K562 (cell line): ENCODE measurements at regions not wholly inside any gene's neighbourhood (a gene's known extent, or its start where the extent isn't known, plus 50 kb on each side); places are given as distances from the start of the nearest gene placed in this dataset.
A peak's percentile ranks its signal among the peaks of the same experiment; 100 is the strongest.

Source experiments
- ATAC-seq: fragments of 200-7000 bp; cut with Tn5 transposase; 3 replicates; pipeline ENCODE4 v1.9.1; 2020; ENCODE audit warnings: moderate library complexity
- BruUV-seq: library from RNA; stranded (reverse); fragments of 400-500 nt; replicated peaks from 2 replicates; lab custom pipeline; 2021; lab: Mats Ljungman, UMichigan
- CTCF ChIA-PET: fragments of 300-600 bp; formaldehyde crosslinking; extraction: SDS; loops from one replicate; lab custom pipeline; 2021; ENCODE audit warnings: low intra/inter-chr PET ratio; lab: Yijun Ruan, JAX
- POLR2A ChIA-PET: fragments of 300-600, 350-650 bp; sonication (Branson Sonifier 250); formaldehyde crosslinking; extraction: SDS; loops from one replicate; lab custom pipeline; 2021; ENCODE audit warnings: antibody characterized with exemption, inconsistent platforms; lab: Yijun Ruan, JAX
- DNase-seq, 4 experiments: peaks; one replicate each; pipeline versions ENCODE4 v3.0.0 to v3.0.0-alpha.2; 2011 to 2018; ENCODE audit warnings: low spot score in 3 of 4, mixed read lengths in 3 of 4; ENCODE audit errors: extremely low read depth in 1 of 4
- FAIRE-seq: peaks from 2 replicates; lab custom pipeline; 2011; peaks lifted over from hg19 to GRCh38; lab: Jason Lieb, UNC
- H2AFZ ChIP-seq: 2 replicates; pipeline ENCODE4 v1.6.0; 2011; ENCODE audit warnings: low read depth, low read length, control low read depth, inconsistent platforms
- H3K27ac ChIP-seq: fragments of 200-600 bp; 3 replicates; pipeline ENCODE4 v1.8.0; 2011; ENCODE audit warnings: low read depth, mild to moderate bottlenecking, control low read depth, inconsistent platforms, low read length, moderate library complexity, mixed read lengths; ENCODE audit errors: extremely low read depth
- H3K27me3 ChIP-seq, 2 experiments: fragments of 300-600 bp in 1 of 2; 2 replicates in 1 of 2; 3 replicates in 1 of 2; pipeline versions ENCODE4 v1.6.0 to v1.8.0; 2011; ENCODE audit warnings: inconsistent platforms in 2 of 2, low read length in 2 of 2, mild to moderate bottlenecking in 1 of 2, mixed read lengths in 1 of 2, moderate library complexity in 1 of 2; ENCODE audit not compliant: control insufficient read depth in 2 of 2, insufficient read depth in 2 of 2
- H3K36me3 ChIP-seq: fragments of 300-600 bp; 3 replicates; pipeline ENCODE4 v1.8.0; 2011; ENCODE audit warnings: mild to moderate bottlenecking, low read length, inconsistent platforms; ENCODE audit not compliant: control insufficient read depth, insufficient read depth
- H3K4me1 ChIP-seq, 2 experiments: fragments of 200-600 bp in 1 of 2; replicated peaks in 1 of 2; 2 replicates in 1 of 2; 3 replicates in 1 of 2; pipeline versions ENCODE4 v1.5.1 to v1.8.0; 2011; ENCODE audit warnings: inconsistent platforms in 2 of 2, low read length in 2 of 2, mild to moderate bottlenecking in 1 of 2, mixed read lengths in 1 of 2, moderate library complexity in 1 of 2; ENCODE audit not compliant: control insufficient read depth in 2 of 2, insufficient read depth in 2 of 2
- H3K4me2 ChIP-seq: 2 replicates; pipeline ENCODE4 v1.6.1; 2011; ENCODE audit warnings: low read length, control low read depth, inconsistent platforms, mixed read lengths; ENCODE audit not compliant: insufficient read depth
- H3K4me3 ChIP-seq: fragments of 200-600 bp; sonication (generic), shearing (Covaris generic); 2 replicates; pipeline ENCODE4 v1.5.1; 2016; ENCODE audit warnings: control low read depth, inconsistent platforms
- H3K79me2 ChIP-seq: fragments of 200-600 bp; 3 replicates; pipeline ENCODE4 v1.8.0; 2011; ENCODE audit warnings: low read length, inconsistent platforms; ENCODE audit not compliant: control insufficient read depth, insufficient read depth
- H3K9ac ChIP-seq, 2 experiments: 2 replicates each; pipeline versions ENCODE4 v1.6.0 to v1.6.1; 2011; ENCODE audit warnings: low read depth in 2 of 2, low read length in 2 of 2, control low read depth in 1 of 2, inconsistent platforms in 1 of 2, mild to moderate bottlenecking in 1 of 2, mixed read lengths in 1 of 2; ENCODE audit not compliant: insufficient read depth in 1 of 2
- H3K9me1 ChIP-seq: one replicate; pipeline ENCODE4 v1.6.0; 2011; ENCODE audit warnings: inconsistent platforms, mild to moderate bottlenecking, low read length, moderate library complexity; ENCODE audit not compliant: control insufficient read depth, insufficient read depth
- H3K9me3 ChIP-seq: replicated peaks from 2 replicates; pipeline ENCODE4 v1.5.1; 2011; ENCODE audit warnings: low read depth, low read length, inconsistent platforms; ENCODE audit not compliant: control insufficient read depth, insufficient read depth
- H4K20me1 ChIP-seq: replicated peaks from 2 replicates; pipeline ENCODE4 v1.6.1; 2011; ENCODE audit warnings: low read length, inconsistent platforms, mixed read lengths; ENCODE audit not compliant: control insufficient read depth, insufficient read depth
- C11orf30 ChIP-seq: fragments of 450-650 bp; IDR thresholded peaks from 2 replicates; pipeline ENCODE4 v1.6.1; 2016; ENCODE audit warnings: low read depth, mild to moderate bottlenecking
- CREB1 ChIP-seq, 2 experiments: sonication (generic) in 1 of 2; formaldehyde crosslinking in 1 of 2; IDR thresholded peaks; 2 replicates each; pipeline versions ENCODE4 v1.6.1 to v1.8.0; 2012 to 2022; ENCODE audit warnings: inconsistent platforms in 1 of 2, mild to moderate bottlenecking in 1 of 2, missing genetic modification reagents in 1 of 2, moderate library complexity in 1 of 2
- DACH1 ChIP-seq: fragments of 450-650 bp; IDR thresholded peaks from 2 replicates; pipeline ENCODE4 v1.6.1; 2018; ENCODE audit not compliant: partially characterized antibody
- JUN ChIP-seq, 2 experiments: sonication (generic) in 1 of 2; formaldehyde crosslinking in 1 of 2; IDR thresholded peaks; 2 replicates each; pipeline versions ENCODE4 v1.6.1 to v1.8.0; 2012 to 2022; ENCODE audit warnings: borderline replicate concordance in 2 of 2, mild to moderate bottlenecking in 2 of 2, improper control_type of control experiment in 1 of 2, low read depth in 1 of 2, low read length in 1 of 2, missing genetic modification reagents in 1 of 2
- MAFK ChIP-seq: IDR thresholded peaks from 2 replicates; pipeline ENCODE4 v1.6.1; 2011; ENCODE audit warnings: low read length, improper control_type of control experiment
- NR2F6 ChIP-seq: fragments of 450-650 bp; formaldehyde crosslinking; IDR thresholded peaks from 2 replicates; pipeline ENCODE4 v1.4.0; 2020; ENCODE audit warnings: mild to moderate bottlenecking
- ZNF124 ChIP-seq: sonication (generic); formaldehyde crosslinking; IDR thresholded peaks from 2 replicates; pipeline ENCODE4 v1.8.1; 2022; ENCODE audit warnings: missing genetic modification reagents
- ZNF277 ChIP-seq: fragments of 250-450 bp; sonication (Bioruptor Pico); IDR thresholded peaks from 2 replicates; pipeline ENCODE4 v1.8.0; 2022; ENCODE audit warnings: inconsistent platforms, mild to moderate bottlenecking, moderate library complexity, borderline replicate concordance
- ZNF316 ChIP-seq: fragments of 450-650 bp; IDR thresholded peaks from 2 replicates; pipeline ENCODE4 v1.6.1; 2016
- WGBS: fragments of 100-300 bp; shearing (Covaris generic); methylation state at CpG from one replicate; pipeline ENCODE4 v1.1.6; 2016; ENCODE audit warnings: low coverage, mixed read lengths; ENCODE audit not compliant: insufficient coverage; ENCODE audit errors: missing lambda C conversion rate; 5-methylcytosine and 5-hydroxymethylcytosine counted together
- in situ Hi-C: fragments of 300-500 bp; cut with MboI; formaldehyde crosslinking; loops from 4 replicates; pipeline ENCODE4 v1.15.0; 2018; ENCODE audit warnings: inconsistent platforms, mixed read lengths
- intact Hi-C: fragments of 100-400 bp; cut with micrococcal nuclease; formaldehyde crosslinking; loops from 2 replicates; pipeline ENCODE4 v1.14.2; 2022
- TF ChIP-seq, protein P1 (sequence below): fragments of 450-650 bp; IDR thresholded peaks from 2 replicates; pipeline ENCODE4 v1.6.1; 2016; ENCODE audit warnings: missing biosample characterization, missing genetic modification characterization

DNA sequence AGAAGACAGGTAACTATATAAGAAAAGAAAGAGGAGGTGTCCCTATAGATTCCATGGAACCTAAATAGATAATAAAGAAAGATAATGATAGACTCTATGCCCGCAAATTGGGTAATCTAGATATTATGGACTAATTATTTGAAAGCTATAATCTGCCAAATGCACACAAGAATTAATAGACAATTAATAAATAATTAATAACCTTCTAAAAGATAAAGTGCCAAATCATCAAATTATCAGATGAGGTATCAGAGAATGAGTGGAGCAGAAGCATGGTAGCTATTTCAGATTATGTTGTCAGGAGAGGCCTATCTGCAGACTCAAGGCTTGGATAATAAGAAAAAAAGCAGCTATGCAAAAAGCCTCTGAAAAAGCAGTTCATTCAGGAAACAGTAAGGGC lies 1120.8 kb downstream of the PLA2G4A start:
- H3K36me3 ChIP-seq = no peaks in the 10 kb centered on the region
- no peak overlapping the region for H3K4me2 ChIP-seq
- WGBS = 0% methylated on average over 1 of the region's 1 CpG
- H4K20me1 ChIP-seq = no peaks in the 10 kb centered on the region
- H3K27ac ChIP-seq = no peak overlapping the region
- H2AFZ ChIP-seq = no peak overlapping the region
- POLR2A ChIA-PET = no interaction called here
- H3K9me1 ChIP-seq = no peaks in the 10 kb centered on the region
- no peak overlapping the region for H3K4me3 ChIP-seq
- BruUV-seq = no TSS peak
- ATAC-seq (no peak), FAIRE-seq (no peak), DNase-seq (no peak)
- CTCF ChIA-PET = no interaction called here
- H3K9me3 ChIP-seq = 0 out of 2 replicates have a peak, but pooled peaks cover 4% of the 10 kb centered on the region
- no peaks in the 10 kb centered on the region for H3K79me2 ChIP-seq
- H3K9ac ChIP-seq = no peak overlapping the region
- in situ Hi-C loops = no loop called here
- no peaks in the 10 kb centered on the region for H3K27me3 ChIP-seq
- intact Hi-C loops = no loop called here
- H3K4me1 ChIP-seq = no peaks in the 10 kb centered on the region
- TF ChIP-seq MAFK (0 out of 2 replicates have a peak, but pooled peaks have one; percentile 29), DACH1 (peak; percentile 63), NR2F6 (CRISPR knock-in tag) (no peak), JUN (IDR thresholded peaks at IDR 0.05; ENCODE audit: borderline replicate concordance, low read depth, low read length) (no peak), JUN (CRISPR knock-in tag; IDR thresholded peaks at IDR 0.05; ENCODE audit: borderline replicate concordance) (no peak), C11orf30 (peak; percentile 30; the same call in 1 of the 2 replicates), ZNF316 (peak; percentile 61), ZNF277 (CRISPR knock-in tag) (no peak), ZNF124 (CRISPR knock-in tag) (no peak), CREB1 (IDR thresholded peaks at IDR 0.05) (no peak), CREB1 (CRISPR knock-in tag; IDR thresholded peaks at IDR 0.05) (no peak)
- TF ChIP-seq, protein P1, sequence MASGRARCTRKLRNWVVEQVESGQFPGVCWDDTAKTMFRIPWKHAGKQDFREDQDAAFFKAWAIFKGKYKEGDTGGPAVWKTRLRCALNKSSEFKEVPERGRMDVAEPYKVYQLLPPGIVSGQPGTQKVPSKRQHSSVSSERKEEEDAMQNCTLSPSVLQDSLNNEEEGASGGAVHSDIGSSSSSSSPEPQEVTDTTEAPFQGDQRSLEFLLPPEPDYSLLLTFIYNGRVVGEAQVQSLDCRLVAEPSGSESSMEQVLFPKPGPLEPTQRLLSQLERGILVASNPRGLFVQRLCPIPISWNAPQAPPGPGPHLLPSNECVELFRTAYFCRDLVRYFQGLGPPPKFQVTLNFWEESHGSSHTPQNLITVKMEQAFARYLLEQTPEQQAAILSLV = no peak
